WTC11 (cell line): ENCODE measurements at regions not wholly inside any gene's neighbourhood (a gene's known extent, or its start where the extent isn't known, plus 50 kb on each side); places are given as distances from the start of the nearest gene placed in this dataset.

Source experiments
- ATAC-seq: fragments of 200-7000 bp; cut with Tn5 transposase; 2 replicates; pipeline ENCODE4 v1.10.0; 2021; ENCODE audit warnings: mild to moderate bottlenecking, moderate library complexity
- CTCF ChIA-PET: fragments of 300-600 bp; sonication (Branson Sonifier 250); formaldehyde crosslinking; loops from one replicate; lab custom pipeline; 2021; ENCODE audit warnings: antibody characterized with exemption; lab: Charles Lee
- POLR2A ChIA-PET: fragments of 350-600 bp; sonication (Branson Sonifier 250); formaldehyde crosslinking; loops from one replicate; lab custom pipeline; 2021; ENCODE audit warnings: antibody characterized with exemption; lab: Charles Lee
- DNase-seq: peaks from one replicate; pipeline ENCODE4 v3.0.0; 2021; ENCODE audit warnings: low spot score
- H3K27ac Mint-ChIP-seq: 2 replicates; pipeline ENCODE4 v1.8.0; 2021; ENCODE audit warnings: mixed read lengths
- H3K27me3 Mint-ChIP-seq: 2 replicates; pipeline ENCODE4 v1.8.0; 2021; ENCODE audit warnings: low read depth, mild to moderate bottlenecking, moderate library complexity, mixed read lengths
- H3K36me3 Mint-ChIP-seq: 2 replicates; pipeline ENCODE4 v1.8.0; 2021; ENCODE audit warnings: mixed read lengths
- H3K4me1 Mint-ChIP-seq: 2 replicates; pipeline ENCODE4 v1.8.0; 2022; ENCODE audit warnings: mixed read lengths
- H3K4me3 Mint-ChIP-seq: 2 replicates; pipeline ENCODE4 v1.8.0; 2021; ENCODE audit warnings: mild to moderate bottlenecking, moderate library complexity, mixed read lengths
- H3K9me3 Mint-ChIP-seq: 2 replicates; pipeline ENCODE4 v1.8.0; 2021; ENCODE audit warnings: mixed read lengths
- AFF4 ChIP-seq: sonication (generic); formaldehyde crosslinking; IDR thresholded peaks from 2 replicates; pipeline ENCODE4 v1.8.1; 2023; ENCODE audit warnings: mild to moderate bottlenecking, missing genetic modification reagents, borderline replicate concordance
- ARID4B ChIP-seq: sonication (generic); formaldehyde crosslinking; IDR thresholded peaks from 2 replicates; pipeline ENCODE4 v1.8.0; 2023; ENCODE audit warnings: missing genetic modification reagents, mild to moderate bottlenecking, borderline replicate concordance
- CBFB ChIP-seq: sonication (generic); formaldehyde crosslinking; IDR thresholded peaks from 2 replicates; pipeline ENCODE4 v1.8.1; 2022; ENCODE audit warnings: mild to moderate bottlenecking, low read depth, missing genetic modification reagents
- ESRRA ChIP-seq: sonication (generic); formaldehyde crosslinking; IDR thresholded peaks from 2 replicates; pipeline ENCODE4 v1.8.1; 2022; ENCODE audit warnings: mild to moderate bottlenecking, missing genetic modification reagents, borderline replicate concordance
- FOXK1 ChIP-seq: sonication (generic); formaldehyde crosslinking; IDR thresholded peaks from 2 replicates; pipeline ENCODE4 v1.8.0; 2022; ENCODE audit warnings: mild to moderate bottlenecking, moderate library complexity, missing genetic modification reagents
- FOXP1 ChIP-seq: sonication (generic); formaldehyde crosslinking; IDR thresholded peaks from 2 replicates; pipeline ENCODE4 v1.8.0; 2022; ENCODE audit warnings: missing genetic modification reagents, mild to moderate bottlenecking, moderate library complexity, borderline replicate concordance
- IRF2 ChIP-seq: sonication (generic); formaldehyde crosslinking; IDR thresholded peaks from 2 replicates; pipeline ENCODE4 v1.8.0; 2022; ENCODE audit warnings: low read depth, missing genetic modification reagents, borderline replicate concordance
- JUN ChIP-seq: sonication (generic); formaldehyde crosslinking; IDR thresholded peaks from 2 replicates; pipeline ENCODE4 v1.8.0; 2023; ENCODE audit warnings: mild to moderate bottlenecking, missing genetic modification reagents
- NFATC4 ChIP-seq: fragments of 250-450 bp; sonication (Bioruptor Pico); IDR thresholded peaks from 2 replicates; pipeline ENCODE4 v1.9.0; 2021; ENCODE audit warnings: mild to moderate bottlenecking
- PRRX2 ChIP-seq: fragments of 250-450 bp; sonication (Bioruptor Pico); IDR thresholded peaks from 2 replicates; pipeline ENCODE4 v1.8.0; 2021; ENCODE audit warnings: mild to moderate bottlenecking
- TEAD1 ChIP-seq: sonication (generic); formaldehyde crosslinking; IDR thresholded peaks from 2 replicates; pipeline ENCODE4 v1.8.0; 2022; ENCODE audit warnings: mild to moderate bottlenecking, missing genetic modification reagents
- TEAD4 ChIP-seq: sonication (generic); formaldehyde crosslinking; IDR thresholded peaks from 2 replicates; pipeline ENCODE4 v1.8.0; 2022; ENCODE audit warnings: mild to moderate bottlenecking, missing genetic modification reagents
- ZMAT4 ChIP-seq: fragments of 250-450 bp; sonication (Bioruptor Pico); IDR thresholded peaks from 2 replicates; pipeline ENCODE4 v1.9.0; 2021; ENCODE audit warnings: mild to moderate bottlenecking
- ZNF219 ChIP-seq: sonication (generic); formaldehyde crosslinking; IDR thresholded peaks from 2 replicates; pipeline ENCODE4 v1.8.0; 2023; ENCODE audit warnings: missing genetic modification reagents, mild to moderate bottlenecking, borderline replicate concordance
- ZNF317 ChIP-seq: sonication (generic); formaldehyde crosslinking; IDR thresholded peaks from 2 replicates; pipeline ENCODE4 v1.8.1; 2023; ENCODE audit warnings: low read depth, mild to moderate bottlenecking, moderate library complexity, missing genetic modification reagents, borderline replicate concordance
- ZNF671 ChIP-seq: fragments of 250-450 bp; sonication (Bioruptor Pico); IDR thresholded peaks from 2 replicates; pipeline ENCODE4 v1.8.0; 2021; ENCODE audit warnings: mild to moderate bottlenecking
- TF ChIP-seq, protein P1 (sequence below): fragments of 250-450 bp; sonication (Bioruptor Pico); IDR thresholded peaks from 2 replicates; pipeline ENCODE4 v1.8.0; 2021; ENCODE audit warnings: mild to moderate bottlenecking
- TF ChIP-seq, protein P2 (sequence below): sonication (generic); formaldehyde crosslinking; IDR thresholded peaks from 2 replicates; pipeline ENCODE4 v1.8.0; 2022; ENCODE audit warnings: mild to moderate bottlenecking, missing genetic modification reagents
- TF ChIP-seq, protein P3 (sequence below): sonication (generic); formaldehyde crosslinking; IDR thresholded peaks from 2 replicates; pipeline ENCODE4 v1.8.1; 2022; ENCODE audit warnings: mild to moderate bottlenecking, missing genetic modification reagents, moderate library complexity, borderline replicate concordance
- TF ChIP-seq, protein P4 (sequence below): sonication (generic); formaldehyde crosslinking; conservative IDR thresholded peaks from 2 replicates; pipeline ENCODE4 v1.8.1; 2022; ENCODE audit warnings: mild to moderate bottlenecking, missing genetic modification reagents
- TF ChIP-seq, protein P5 (sequence below): sonication (generic); formaldehyde crosslinking; conservative IDR thresholded peaks from 2 replicates; pipeline ENCODE4 v1.8.1; 2023; ENCODE audit warnings: mild to moderate bottlenecking, low read depth, missing genetic modification reagents, moderate library complexity

DNA sequence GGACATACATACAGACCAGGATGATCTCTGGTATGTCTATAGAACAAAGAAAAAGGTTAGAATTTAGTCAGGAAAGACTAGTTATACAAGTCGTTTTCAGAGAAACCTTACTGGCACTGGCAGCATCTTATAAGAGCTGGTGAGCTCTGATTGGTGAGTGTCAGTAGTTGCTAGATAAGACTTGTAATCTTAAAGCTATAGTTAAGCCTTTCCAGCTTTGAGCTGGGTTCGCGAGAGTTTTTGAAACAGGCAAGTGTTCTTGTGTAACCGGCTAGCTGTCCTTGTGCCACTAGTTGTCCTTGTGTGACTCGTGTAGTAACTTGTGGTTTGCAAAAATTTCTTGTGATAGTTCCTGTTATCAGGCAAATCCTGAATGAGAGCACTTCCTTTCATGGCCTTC lies 740.9 kb downstream of the GALC start:
- Mint-ChIP-seq H3K27me3 (no peaks in the 10 kb centered on the region; the same call in 1 of the 2 replicates), H3K4me1 (peaks cover 25% of the 10 kb centered on the region)
- TF ChIP-seq ZNF219 (CRISPR knock-in tag) (no peak), ARID4B (no peak), NFATC4 (CRISPR knock-in tag) (no peak), ZNF317 (CRISPR knock-in tag) (no peak), FOXP1 (CRISPR knock-in tag) (no peak), JUN (no peak)
- TF ChIP-seq, all 79 proteins: peak for 0
- Mint-ChIP-seq H3K9me3 (peaks cover 15% of the 10 kb centered on the region), H3K36me3 (peaks cover 12% of the 10 kb centered on the region), H3K27ac (no peak overlapping the region), H3K4me3 (no peak overlapping the region)
- POLR2A ChIA-PET: no interaction called here
- CTCF ChIA-PET: no interaction called here
- no peak for DNase-seq
- ATAC-seq: no peak

- DNase-seq (no peak), ATAC-seq (no peak)
- peaks cover 23% of the 10 kb centered on the region for H3K4me1 Mint-ChIP-seq
- ChIA-PET CTCF (no interaction called here), POLR2A (no interaction called here)
- no peak overlapping the region for H3K27ac Mint-ChIP-seq
- no peaks in the 10 kb centered on the region for H3K27me3 Mint-ChIP-seq
- peaks cover 15% of the 10 kb centered on the region for H3K36me3 Mint-ChIP-seq
- H3K4me3 Mint-ChIP-seq: no peak overlapping the region
- peaks cover 17% of the 10 kb centered on the region for H3K9me3 Mint-ChIP-seq
- TF ChIP-seq, protein P1, sequence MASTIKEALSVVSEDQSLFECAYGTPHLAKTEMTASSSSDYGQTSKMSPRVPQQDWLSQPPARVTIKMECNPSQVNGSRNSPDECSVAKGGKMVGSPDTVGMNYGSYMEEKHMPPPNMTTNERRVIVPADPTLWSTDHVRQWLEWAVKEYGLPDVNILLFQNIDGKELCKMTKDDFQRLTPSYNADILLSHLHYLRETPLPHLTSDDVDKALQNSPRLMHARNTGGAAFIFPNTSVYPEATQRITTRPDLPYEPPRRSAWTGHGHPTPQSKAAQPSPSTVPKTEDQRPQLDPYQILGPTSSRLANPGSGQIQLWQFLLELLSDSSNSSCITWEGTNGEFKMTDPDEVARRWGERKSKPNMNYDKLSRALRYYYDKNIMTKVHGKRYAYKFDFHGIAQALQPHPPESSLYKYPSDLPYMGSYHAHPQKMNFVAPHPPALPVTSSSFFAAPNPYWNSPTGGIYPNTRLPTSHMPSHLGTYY (CRISPR knock-in tag): no peak
- TF ChIP-seq, protein P2, sequence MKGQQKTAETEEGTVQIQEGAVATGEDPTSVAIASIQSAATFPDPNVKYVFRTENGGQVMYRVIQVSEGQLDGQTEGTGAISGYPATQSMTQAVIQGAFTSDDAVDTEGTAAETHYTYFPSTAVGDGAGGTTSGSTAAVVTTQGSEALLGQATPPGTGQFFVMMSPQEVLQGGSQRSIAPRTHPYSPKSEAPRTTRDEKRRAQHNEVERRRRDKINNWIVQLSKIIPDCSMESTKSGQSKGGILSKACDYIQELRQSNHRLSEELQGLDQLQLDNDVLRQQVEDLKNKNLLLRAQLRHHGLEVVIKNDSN: no peak
- TF ChIP-seq AFF4 (CRISPR knock-in tag): no peak
- TF ChIP-seq PRRX2 (CRISPR knock-in tag): no peak
- TF ChIP-seq ZNF671 (CRISPR knock-in tag): no peak
- no peak for TF ChIP-seq ZMAT4 (CRISPR knock-in tag)
- TF ChIP-seq, protein P3, sequence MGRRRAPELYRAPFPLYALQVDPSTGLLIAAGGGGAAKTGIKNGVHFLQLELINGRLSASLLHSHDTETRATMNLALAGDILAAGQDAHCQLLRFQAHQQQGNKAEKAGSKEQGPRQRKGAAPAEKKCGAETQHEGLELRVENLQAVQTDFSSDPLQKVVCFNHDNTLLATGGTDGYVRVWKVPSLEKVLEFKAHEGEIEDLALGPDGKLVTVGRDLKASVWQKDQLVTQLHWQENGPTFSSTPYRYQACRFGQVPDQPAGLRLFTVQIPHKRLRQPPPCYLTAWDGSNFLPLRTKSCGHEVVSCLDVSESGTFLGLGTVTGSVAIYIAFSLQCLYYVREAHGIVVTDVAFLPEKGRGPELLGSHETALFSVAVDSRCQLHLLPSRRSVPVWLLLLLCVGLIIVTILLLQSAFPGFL: no peak
- TF ChIP-seq, protein P4, sequence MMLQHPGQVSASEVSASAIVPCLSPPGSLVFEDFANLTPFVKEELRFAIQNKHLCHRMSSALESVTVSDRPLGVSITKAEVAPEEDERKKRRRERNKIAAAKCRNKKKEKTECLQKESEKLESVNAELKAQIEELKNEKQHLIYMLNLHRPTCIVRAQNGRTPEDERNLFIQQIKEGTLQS: no peak
- no peak for TF ChIP-seq FOXK1 (CRISPR knock-in tag)
- no peak for TF ChIP-seq ESRRA
- TF ChIP-seq FOXP1 (CRISPR knock-in tag): no peak
- TF ChIP-seq TEAD4 (CRISPR knock-in tag): no peak
- TF ChIP-seq, protein P5, sequence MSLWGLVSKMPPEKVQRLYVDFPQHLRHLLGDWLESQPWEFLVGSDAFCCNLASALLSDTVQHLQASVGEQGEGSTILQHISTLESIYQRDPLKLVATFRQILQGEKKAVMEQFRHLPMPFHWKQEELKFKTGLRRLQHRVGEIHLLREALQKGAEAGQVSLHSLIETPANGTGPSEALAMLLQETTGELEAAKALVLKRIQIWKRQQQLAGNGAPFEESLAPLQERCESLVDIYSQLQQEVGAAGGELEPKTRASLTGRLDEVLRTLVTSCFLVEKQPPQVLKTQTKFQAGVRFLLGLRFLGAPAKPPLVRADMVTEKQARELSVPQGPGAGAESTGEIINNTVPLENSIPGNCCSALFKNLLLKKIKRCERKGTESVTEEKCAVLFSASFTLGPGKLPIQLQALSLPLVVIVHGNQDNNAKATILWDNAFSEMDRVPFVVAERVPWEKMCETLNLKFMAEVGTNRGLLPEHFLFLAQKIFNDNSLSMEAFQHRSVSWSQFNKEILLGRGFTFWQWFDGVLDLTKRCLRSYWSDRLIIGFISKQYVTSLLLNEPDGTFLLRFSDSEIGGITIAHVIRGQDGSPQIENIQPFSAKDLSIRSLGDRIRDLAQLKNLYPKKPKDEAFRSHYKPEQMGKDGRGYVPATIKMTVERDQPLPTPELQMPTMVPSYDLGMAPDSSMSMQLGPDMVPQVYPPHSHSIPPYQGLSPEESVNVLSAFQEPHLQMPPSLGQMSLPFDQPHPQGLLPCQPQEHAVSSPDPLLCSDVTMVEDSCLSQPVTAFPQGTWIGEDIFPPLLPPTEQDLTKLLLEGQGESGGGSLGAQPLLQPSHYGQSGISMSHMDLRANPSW (CRISPR knock-in tag): no peak
- TF ChIP-seq IRF2: no peak
- TF ChIP-seq CBFB (CRISPR knock-in tag): no peak
- TF ChIP-seq TEAD1 (CRISPR knock-in tag): no peak
Observed at GRCh38 chr14:87251011-87251410, 742.0 kb downstream of the GALC start.
